Activated CD4-positive, alpha-beta memory T cell treated with anti-CD3 and anti-CD28 coated beads, Interleukin-2, amount 10 ng/mL, durations not matched to agents 7 days and 5 days (primary cell): ENCODE measurements at regions not wholly inside any gene's neighbourhood (a gene's known extent, or its start where the extent isn't known, plus 50 kb on each side); places are given as distances from the start of the nearest gene placed in this dataset.

Experiments
- CTCF ChIA-PET: fragments of 350-600 bp; sonication (Branson Sonifier 250); formaldehyde crosslinking; loops from one replicate; lab custom pipeline; 2021; ENCODE audit warnings: antibody characterized with exemption, inconsistent platforms; lab: Charles Lee
- POLR2A ChIA-PET: fragments of 350-600 bp; sonication (Branson Sonifier 250); formaldehyde crosslinking; loops from one replicate; lab custom pipeline; 2021; ENCODE audit warnings: antibody characterized with exemption; lab: Charles Lee
- DNase-seq: peaks from one replicate; pipeline ENCODE4 v3.0.0-alpha.2; 2020
- H3K27ac Mint-ChIP-seq: one replicate; pipeline ENCODE4 v1.8.0; 2021; ENCODE audit warnings: mild to moderate bottlenecking, mixed read lengths
- H3K27me3 Mint-ChIP-seq: one replicate; pipeline ENCODE4 v1.8.0; 2021; ENCODE audit warnings: mixed read lengths
- H3K36me3 Mint-ChIP-seq: one replicate; pipeline ENCODE4 v1.8.0; 2021; ENCODE audit warnings: low read depth, mixed read lengths
- H3K4me1 Mint-ChIP-seq: one replicate; pipeline ENCODE4 v1.8.0; 2021; ENCODE audit warnings: mixed read lengths
- H3K4me3 Mint-ChIP-seq: one replicate; pipeline ENCODE4 v1.8.0; 2021; ENCODE audit warnings: mild to moderate bottlenecking, mixed read lengths
- H3K9me3 Mint-ChIP-seq: one replicate; pipeline ENCODE4 v1.8.0; 2021; ENCODE audit warnings: mixed read lengths

DNA sequence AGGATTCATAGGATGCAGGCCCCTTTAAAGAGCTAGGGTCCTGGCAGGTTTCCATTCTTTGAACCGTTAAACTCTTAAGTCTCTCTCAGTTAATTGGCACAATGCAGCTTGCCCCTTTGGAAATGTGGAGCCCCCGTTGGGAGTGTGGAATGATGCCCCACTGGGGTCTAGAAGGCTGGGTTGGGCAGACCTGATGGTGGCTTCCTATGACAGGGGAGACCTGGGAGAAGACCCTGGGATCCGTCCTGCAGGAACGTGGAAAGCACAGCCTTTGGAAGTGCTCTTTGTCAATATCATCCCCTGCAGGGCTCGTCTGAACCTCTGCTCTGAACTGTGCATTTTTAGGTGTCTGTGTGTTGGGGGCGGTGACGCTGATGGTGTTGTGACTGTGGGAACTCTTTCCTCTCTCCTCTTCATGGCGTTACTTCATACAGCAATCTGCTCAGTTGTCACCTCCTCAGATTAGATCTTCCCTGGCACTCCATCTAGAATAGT, 190.6 kb downstream of the MYCN start:
- no peak for DNase-seq
- Mint-ChIP-seq H3K9me3 (no peaks in the 10 kb centered on the region), H3K27me3 (no peaks in the 10 kb centered on the region), H3K27ac (no peak overlapping the region), H3K4me1 (no peaks in the 10 kb centered on the region), H3K36me3 (no peaks in the 10 kb centered on the region), H3K4me3 (no peak overlapping the region)
- ChIA-PET CTCF (no interaction called here), POLR2A (no interaction called here)

DNA sequence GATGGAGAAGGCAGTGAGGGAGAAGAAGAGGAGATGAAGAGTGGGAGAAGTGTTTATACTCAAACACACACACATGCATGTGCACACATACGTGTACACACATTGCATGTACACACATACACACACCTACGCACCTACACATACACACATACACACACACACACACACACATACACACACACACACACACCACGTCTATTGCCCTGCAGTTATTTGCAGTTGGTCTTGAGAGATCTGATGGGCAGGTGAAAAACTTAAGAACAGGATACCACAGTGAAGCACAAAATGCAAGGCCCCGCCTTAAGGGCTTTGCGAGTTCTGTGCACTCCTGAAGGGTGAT, 190.2 kb downstream of the MYCN start:
- no peaks in the 10 kb centered on the region for H3K9me3 Mint-ChIP-seq
- no peak overlapping the region for H3K27ac Mint-ChIP-seq
- ChIA-PET CTCF (no interaction called here), POLR2A (no interaction called here)
- DNase-seq, result no peak
- no peaks in the 10 kb centered on the region for H3K36me3 Mint-ChIP-seq
- no peaks in the 10 kb centered on the region for H3K27me3 Mint-ChIP-seq
- no peak overlapping the region for H3K4me3 Mint-ChIP-seq
- H3K4me1 Mint-ChIP-seq, result no peaks in the 10 kb centered on the region

DNA sequence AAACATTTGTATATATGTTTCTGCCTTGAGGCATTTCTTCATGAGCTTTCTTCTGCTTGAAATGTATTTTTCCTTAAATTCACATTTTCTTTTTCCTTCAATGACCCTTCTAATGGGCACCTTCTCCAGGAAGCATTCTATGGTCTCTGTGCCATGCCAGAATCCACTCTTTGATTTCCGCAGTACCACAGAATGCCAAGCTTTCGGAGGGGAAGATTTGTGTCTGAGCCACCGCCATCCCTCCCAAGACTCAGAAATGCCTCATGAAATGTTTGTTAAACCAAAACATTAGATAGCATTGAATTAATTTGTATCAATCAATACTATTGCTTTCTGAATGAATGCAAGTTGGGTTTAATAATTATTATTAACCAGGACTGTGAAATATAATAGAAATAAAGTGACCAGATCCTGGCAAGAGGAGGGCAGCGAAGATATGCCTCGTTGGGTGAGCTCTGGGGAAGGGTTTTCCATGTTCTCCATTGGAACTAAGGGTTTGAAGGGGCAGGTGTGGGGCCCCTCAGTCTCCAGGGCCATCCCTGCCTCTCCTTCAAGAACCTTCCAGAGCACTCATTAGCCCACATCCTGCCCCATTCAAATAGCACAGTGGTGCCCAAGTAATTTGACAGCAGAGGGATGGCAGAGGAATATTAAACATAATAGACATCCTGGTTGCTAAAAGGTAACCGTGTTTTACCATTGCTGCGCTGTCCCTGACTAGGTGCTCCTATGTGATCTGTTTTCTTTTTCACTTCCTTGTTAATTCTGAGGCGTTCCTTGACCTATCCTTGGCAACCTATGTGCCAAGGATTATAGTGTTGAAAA, 189.6 kb downstream of the MYCN start:
- no peaks in the 10 kb centered on the region for H3K4me1 Mint-ChIP-seq
- no peak overlapping the region for H3K27ac Mint-ChIP-seq
- H3K27me3 Mint-ChIP-seq, result no peaks in the 10 kb centered on the region
- H3K9me3 Mint-ChIP-seq, result no peaks in the 10 kb centered on the region
- POLR2A ChIA-PET, result no interaction called here
- H3K36me3 Mint-ChIP-seq, result no peaks in the 10 kb centered on the region
- CTCF ChIA-PET, result no interaction called here
- H3K4me3 Mint-ChIP-seq, result no peak overlapping the region
- DNase-seq, result no peak

DNA sequence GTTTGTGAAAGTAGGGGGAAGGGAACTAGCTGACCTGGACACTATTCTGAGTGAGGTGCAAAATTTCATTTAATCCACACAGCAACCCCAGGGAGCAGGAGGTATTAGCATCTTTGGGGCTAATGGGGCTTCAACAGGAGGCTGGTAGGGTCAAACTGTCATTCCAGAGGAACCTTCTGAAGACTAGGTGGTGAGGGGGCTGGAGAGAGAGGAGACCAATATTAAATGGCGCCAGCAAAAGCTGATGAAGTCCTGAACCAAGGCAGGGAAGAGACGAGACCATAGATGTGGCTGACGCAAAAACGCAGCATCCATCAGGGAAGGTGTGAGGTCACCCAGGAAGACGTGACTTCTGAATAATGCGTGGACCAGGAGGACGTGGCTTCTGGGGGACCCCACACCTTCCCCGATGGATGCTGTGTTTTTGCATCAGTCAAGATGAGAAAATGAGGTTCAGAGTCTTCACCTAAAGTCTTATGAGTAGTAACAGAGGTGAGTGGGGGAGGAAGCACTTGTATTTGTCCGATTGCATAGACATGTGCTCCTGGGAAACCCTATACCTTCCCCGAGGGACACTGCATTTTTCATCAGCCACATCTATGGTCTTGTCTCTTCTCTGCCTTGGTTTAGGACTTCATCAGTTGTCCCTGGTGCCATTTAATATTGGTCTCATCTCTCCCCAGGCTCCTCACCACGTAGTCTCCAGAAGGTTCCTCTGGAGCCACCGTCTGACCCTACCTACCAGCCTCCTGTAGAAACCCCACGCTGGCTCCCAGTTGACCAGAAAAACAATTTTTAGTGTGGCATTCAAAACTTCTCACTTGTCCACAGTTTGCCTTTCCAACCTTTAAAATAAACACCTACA, 188.6 kb downstream of the MYCN start:
- Mint-ChIP-seq H3K27me3 (no peaks in the 10 kb centered on the region), H3K9me3 (no peaks in the 10 kb centered on the region), H3K27ac (no peak overlapping the region), H3K4me3 (no peak overlapping the region), H3K36me3 (no peaks in the 10 kb centered on the region), H3K4me1 (no peaks in the 10 kb centered on the region)
- POLR2A ChIA-PET, result no interaction called here
- CTCF ChIA-PET, result no interaction called here
- no peak for DNase-seq

DNA sequence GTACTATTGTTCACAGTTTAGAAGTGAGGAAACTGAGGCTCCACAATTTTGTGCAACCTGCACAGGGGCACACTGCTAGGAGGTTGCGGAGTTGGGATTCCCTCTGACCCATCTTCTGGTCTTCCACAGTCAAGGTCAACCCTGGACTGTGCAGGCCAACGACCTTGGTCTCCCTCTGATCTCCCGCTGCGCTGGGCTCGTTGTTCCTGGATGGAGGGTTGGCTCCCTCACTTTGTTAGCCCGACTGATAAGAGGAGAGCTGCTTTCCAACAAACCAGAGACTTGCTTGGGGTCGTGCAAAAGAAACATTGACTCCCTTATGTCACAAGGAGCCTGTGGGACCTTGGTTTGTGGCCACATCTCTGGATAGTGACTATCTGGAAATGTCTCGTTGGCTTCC, 187.6 kb downstream of the MYCN start:
- CTCF ChIA-PET, result no interaction called here
- POLR2A ChIA-PET, result no interaction called here
- H3K4me3 Mint-ChIP-seq, result no peak overlapping the region
- no peak overlapping the region for H3K27ac Mint-ChIP-seq
- no peaks in the 10 kb centered on the region for H3K27me3 Mint-ChIP-seq
- DNase-seq, result no peak
- H3K36me3 Mint-ChIP-seq, result no peaks in the 10 kb centered on the region
- no peaks in the 10 kb centered on the region for H3K9me3 Mint-ChIP-seq
- no peaks in the 10 kb centered on the region for H3K4me1 Mint-ChIP-seq

DNA sequence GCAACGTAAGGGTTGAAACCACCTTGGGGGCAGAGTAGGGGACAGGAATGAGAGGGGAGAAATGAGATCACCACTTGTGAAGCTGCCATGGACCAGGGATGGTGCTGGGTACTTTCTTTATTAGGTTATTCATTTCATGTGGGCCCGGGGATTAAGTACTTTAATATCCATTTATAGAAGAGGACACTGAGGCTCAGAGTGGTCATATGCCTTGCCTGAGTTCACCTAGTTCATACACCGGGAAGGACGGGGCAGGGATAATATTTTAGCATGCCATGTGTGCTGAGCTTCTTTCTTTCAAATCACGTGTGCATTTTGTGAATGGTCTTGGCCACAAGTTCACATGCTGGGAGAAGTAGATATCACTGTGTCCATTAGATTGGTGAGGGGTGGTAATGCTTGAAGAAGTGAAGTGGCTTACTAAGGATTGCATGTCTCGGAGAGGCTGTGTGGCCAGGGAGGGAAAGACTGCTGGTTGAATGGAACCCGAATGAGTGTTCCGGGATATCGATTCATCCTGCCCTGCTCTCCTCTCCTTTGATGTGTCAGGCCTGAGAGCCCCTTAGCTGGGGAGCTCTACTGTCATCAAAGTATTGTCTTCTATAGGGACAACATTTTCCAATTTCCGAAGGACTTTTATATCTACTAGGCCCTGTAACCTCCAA, 187.1 kb downstream of the MYCN start:
- H3K27me3 Mint-ChIP-seq, result no peaks in the 10 kb centered on the region
- no peak for DNase-seq
- no peaks in the 10 kb centered on the region for H3K4me1 Mint-ChIP-seq
- H3K36me3 Mint-ChIP-seq, result no peaks in the 10 kb centered on the region
- no peak overlapping the region for H3K4me3 Mint-ChIP-seq
- H3K27ac Mint-ChIP-seq, result no peak overlapping the region
- CTCF ChIA-PET, result no interaction called here
- no peaks in the 10 kb centered on the region for H3K9me3 Mint-ChIP-seq
- POLR2A ChIA-PET, result no interaction called here

DNA sequence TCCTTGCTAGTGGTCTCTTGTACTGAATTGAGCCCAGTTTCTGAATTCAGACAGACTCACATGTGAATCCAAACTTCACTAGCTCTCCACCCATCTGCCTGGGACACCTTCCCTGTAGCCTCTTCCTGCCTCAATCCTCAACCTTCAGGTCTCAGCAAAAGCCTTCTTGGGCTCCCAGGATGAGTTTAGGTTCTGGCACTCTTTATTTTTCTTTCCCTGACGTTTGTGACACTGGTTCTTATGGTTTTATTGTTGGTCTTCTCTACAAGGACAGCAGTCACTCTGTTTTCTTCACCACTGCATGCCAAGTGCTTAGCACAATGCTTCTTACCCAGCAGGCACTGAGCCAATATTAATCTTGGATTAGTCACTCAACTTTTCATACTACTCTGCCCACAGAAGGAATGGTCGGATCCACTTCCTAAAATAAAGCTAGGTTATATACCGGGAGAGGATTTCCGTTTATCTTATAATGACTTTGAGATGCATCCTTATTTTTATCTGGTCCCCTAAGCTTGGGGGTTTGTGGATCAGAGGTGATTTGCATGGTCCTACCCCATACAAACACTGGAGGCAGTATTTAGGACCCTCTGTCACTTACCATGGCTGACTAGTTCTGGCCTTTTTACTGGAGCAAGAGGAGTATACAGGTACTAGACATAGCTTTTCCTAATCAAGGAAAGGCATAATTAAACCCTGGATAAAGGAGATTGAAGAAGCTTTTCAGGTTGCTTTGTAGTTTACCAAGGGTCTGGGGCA, 186.3 kb downstream of the MYCN start:
- Mint-ChIP-seq H3K4me1 (no peaks in the 10 kb centered on the region), H3K4me3 (no peak overlapping the region), H3K36me3 (no peaks in the 10 kb centered on the region), H3K27ac (no peak overlapping the region), H3K27me3 (no peaks in the 10 kb centered on the region), H3K9me3 (no peaks in the 10 kb centered on the region)
- DNase-seq, result no peak
- ChIA-PET POLR2A (no interaction called here), CTCF (no interaction called here)

DNA sequence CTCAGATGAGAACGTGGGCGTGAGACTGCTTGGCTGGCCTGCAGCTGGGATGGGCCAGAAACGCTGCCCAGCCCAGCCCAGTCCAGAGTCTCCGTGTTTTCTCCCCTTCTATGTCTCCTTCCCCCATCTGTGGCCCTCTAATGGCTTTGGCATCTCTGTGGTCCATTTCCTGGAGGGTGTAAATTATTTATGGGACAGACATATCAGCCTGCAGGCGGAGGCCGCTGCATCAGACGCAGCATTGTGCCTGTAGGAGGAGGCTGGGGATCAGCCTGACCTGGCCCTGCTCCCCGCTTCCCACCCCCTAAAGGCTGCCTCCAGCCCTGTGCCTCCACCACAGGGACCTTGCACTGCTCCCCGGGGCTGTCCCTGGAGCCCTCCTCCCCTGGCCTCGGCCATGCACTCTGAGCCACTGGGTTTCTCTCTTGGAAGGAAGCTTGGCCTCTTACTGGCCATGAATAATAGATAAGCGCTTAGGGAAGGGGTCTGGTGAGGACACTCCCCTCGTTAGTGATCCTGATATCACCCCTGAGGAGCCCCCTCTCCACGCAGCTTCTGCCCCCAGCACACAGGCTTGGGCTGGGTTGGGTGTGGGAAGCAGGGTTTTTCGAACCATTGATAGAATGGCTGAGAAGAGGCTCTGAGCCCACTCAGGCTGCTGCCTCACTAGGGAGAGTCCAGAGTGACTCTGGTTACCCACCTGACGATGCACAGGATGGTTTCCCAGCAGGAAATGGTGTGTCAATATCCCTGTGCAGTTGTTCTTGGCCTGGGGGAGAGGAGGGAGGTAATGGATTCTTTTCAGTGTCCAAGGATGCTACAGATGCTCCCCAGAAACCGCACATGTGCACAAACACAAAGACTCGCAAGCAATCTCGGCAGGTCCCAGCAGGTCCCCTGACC, 185.5 kb downstream of the MYCN start:
- no peak for DNase-seq
- Mint-ChIP-seq H3K4me3 (no peak overlapping the region), H3K9me3 (no peaks in the 10 kb centered on the region), H3K36me3 (no peaks in the 10 kb centered on the region), H3K27ac (no peak overlapping the region), H3K4me1 (no peaks in the 10 kb centered on the region), H3K27me3 (no peaks in the 10 kb centered on the region)
- POLR2A ChIA-PET, result no interaction called here
- CTCF ChIA-PET, result no interaction called here

DNA sequence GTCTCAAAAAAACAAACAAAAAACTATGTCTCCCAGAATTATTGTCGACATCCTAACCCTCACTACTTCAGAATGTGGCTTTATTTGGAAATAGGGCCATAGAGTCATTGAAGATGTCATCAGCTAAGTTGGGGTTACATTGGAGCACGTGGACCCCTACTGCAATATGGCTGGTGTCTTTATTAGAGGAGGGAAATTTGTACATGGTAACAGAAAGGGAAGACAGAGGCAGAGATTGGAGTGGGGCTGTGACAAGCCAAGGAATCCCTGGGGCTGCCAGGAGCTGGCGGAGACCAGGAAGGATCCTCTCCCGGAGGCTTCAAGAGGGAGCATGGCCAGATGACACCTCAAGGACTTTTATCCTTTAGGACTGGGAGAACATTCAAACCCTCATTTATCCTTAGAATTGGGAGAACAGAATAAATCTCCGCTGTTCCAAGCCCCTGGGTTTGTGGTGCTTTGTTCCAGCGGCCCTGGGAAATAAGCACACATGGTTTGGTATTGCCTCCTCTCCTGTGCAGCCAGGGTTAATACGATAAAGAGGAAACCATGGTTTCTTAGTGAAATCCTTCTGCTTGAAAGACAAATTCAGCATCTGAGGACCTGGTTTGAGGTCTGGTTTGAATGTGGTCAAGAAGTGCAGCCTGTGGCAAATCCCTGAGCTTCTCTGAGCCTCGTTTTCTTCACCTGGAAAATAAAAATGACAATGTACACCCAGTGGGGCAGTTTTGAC, 184.7 kb downstream of the MYCN start:
- Mint-ChIP-seq H3K4me3 (no peak overlapping the region), H3K36me3 (no peaks in the 10 kb centered on the region), H3K9me3 (no peaks in the 10 kb centered on the region), H3K27ac (no peak overlapping the region), H3K27me3 (no peaks in the 10 kb centered on the region), H3K4me1 (no peaks in the 10 kb centered on the region)
- no peak for DNase-seq
- CTCF ChIA-PET, result no interaction called here
- POLR2A ChIA-PET, result no interaction called here

DNA sequence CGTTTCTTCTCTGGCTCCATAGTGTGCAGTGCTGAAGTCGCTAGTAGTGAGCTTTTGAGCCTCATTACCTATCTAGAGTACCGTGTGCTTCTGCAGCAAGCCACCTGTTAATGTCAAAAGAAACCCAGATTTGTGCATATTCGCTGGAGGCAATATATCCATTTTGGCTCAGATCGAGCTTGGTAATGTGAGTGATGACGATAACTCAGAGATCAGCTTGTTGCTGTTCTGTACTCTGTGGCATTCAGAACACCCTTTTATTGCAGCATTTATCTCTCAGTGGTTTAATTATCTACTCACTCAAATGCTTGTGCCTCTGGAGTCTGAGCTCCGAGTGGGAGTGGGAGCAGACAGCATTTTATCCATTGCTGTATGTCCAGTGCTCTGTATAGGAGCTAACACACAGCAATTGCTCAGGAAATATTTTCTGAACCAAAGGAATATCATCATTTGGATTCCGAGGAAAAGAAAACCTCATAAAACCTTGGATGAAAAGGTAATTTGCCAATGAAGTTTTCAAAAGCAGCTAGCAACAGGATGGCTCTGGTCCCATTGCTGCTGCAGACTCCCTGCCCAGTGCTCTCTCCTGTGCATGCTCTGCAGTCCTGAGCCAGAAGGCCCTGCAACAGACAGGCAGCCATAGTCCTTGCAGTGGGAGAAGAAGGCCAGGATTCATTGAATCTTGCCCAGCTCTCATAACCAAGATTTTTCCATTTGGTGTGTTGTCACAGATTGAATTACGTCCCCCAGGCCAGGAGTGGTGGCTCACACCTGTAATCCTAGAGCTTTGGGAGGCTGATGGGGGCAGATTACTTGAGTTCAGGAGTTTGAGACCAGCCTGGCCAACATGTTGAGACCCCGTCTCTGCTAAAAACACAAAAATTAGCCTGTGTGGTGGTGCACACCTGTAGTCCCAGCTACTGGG, 183.8 kb downstream of the MYCN start:
- H3K27ac Mint-ChIP-seq, result no peak overlapping the region
- CTCF ChIA-PET, result no interaction called here
- H3K4me1 Mint-ChIP-seq, result no peaks in the 10 kb centered on the region
- H3K36me3 Mint-ChIP-seq, result no peaks in the 10 kb centered on the region
- no peaks in the 10 kb centered on the region for H3K27me3 Mint-ChIP-seq
- DNase-seq, result no peak
- no peak overlapping the region for H3K4me3 Mint-ChIP-seq
- no peaks in the 10 kb centered on the region for H3K9me3 Mint-ChIP-seq
- POLR2A ChIA-PET, result no interaction called here

DNA sequence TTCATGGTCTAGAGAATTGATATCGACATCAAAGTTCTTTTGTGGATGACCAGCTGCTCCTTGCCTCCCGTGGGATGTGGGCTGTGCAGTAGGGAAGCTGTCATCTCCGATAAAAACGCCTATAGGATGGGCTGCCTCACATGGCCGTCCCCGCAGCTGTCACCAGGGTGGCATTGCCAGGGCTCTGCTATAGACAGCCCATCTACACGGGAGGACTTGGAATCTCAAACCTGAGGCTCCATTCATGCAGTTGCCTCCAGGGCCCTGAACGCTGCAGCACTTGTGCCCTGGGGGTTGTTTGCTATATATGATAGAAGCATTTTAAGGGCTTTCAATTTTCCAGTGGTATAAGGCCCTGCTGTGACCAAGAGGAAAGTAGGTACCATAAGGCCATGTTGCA, 183.1 kb downstream of the MYCN start:
- DNase-seq, result no peak
- Mint-ChIP-seq H3K27me3 (no peaks in the 10 kb centered on the region), H3K4me1 (no peaks in the 10 kb centered on the region), H3K9me3 (no peaks in the 10 kb centered on the region), H3K27ac (no peak overlapping the region), H3K4me3 (no peak overlapping the region), H3K36me3 (no peaks in the 10 kb centered on the region)
- CTCF ChIA-PET, result no interaction called here
- POLR2A ChIA-PET, result no interaction called here
